NCI-H2227 treated with DMSO at 0.1 percent for 48 hours (cell line): ENCODE measurements at regions not wholly inside any gene's neighbourhood (a gene's known extent, or its start where the extent isn't known, plus 50 kb on each side); places are given as distances from the start of the nearest gene placed in this dataset.

Source experiments
- DNase-seq: peaks from one replicate; lab custom pipeline; 2025; lab: John Stamatoyannopoulos, UW

DNA sequence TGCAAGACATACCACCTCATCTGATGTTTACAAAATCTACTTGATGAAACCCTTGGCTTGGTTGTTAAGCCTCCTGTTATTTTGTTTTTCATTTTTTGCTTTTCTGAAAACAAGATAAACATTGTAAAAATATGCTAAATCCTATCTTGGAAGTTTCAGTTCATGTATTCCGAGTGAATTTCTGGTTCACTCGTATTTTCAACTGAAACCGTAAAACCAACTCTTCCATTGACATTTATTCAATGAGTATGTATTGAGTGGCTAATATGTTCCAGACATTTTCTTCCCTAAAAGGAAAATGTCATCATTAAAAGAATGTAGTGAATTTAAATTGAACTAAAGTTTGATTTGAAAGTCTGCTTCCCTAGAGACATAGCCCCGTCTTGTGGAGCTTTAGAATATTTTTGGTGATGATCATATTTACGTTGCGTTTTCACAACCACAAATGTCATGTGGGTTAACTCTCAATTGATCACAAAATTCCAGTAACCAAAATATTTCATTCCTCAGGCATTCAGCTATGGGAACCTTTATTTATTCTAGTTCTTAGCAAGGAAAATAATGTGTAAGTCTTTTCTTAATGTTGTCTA lies 204.2 kb downstream of the MBD2 start:
- no peak for DNase-seq

DNA sequence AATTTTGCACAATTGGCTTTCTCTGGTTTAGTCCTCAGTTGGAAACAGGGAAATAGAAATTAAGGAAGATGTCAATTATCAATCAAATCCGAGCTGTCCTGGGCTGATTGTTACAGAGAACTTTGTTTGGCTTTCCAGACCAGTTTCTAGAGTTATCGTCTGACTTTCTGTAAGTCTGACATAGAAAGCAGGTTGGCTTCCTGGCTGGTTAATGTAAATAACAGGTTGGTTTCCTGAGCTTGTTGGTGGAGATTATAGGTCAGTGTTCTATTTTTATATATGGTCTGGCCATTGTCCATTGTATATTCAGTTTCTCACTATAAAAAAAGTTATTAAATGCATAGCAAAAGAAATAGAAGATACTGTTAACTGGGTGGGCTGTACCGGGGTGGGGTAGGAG lies 204.8 kb downstream of the MBD2 start:
- DNase-seq, result no peak

DNA sequence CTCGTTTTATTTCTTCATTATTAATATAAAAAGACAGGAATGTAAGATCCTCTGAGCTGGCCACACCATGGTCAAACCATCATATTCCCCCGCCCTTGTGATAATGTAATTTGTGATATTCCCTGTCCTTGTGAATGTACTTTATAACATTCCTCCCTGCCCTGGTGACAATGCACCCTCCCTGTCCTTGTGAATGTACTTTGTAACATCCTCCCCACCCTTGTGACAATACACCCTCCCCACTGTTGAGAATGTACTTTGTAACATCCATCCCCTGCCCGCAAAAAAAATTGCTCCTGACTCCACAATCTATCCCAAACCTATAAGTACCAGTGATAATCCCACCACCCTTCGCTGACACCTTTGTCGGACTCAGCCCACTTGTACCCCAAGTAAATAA lies 211.0 kb downstream of the MBD2 start:
- no peak for DNase-seq

DNA sequence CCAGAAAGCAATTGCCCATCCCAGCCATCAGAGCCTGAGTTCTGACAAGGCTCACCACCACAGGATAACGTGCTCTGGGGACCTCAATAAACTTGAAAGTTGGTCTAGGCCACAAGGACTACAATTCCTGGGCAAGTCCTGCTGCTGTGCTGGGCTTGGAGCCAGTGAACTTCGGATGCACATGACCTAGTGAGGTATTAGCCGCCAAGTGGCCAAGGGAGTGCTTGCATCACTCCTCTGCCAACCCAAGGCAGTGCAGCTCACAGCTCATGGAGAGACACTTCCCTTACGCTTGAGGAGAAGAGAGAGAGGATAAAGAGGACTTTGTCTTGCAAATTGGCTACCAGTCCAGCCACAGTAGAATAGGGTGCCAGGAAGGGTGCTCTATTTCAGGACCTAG lies 219.6 kb downstream of the MBD2 start:
- DNase-seq, result no peak

DNA sequence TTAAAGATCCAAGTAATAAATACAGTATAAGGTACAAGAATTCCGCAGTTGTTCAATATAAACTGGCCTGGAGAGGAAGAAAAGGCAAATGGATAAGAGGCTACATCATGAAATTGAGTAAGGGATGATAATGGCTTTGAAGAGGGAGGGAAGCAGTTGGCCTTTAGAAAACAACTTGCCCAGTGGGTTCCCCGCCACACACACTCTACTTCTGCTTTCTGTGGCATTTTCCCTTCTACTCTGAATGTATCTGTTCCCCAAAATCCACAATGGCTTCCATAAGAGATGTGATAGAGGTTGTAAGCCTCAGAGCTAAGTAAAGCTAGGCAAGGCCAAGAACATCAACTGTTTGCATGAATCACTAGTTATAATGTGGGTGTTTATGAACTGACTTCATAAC lies 221.3 kb downstream of the MBD2 start:
- no peak for DNase-seq

DNA sequence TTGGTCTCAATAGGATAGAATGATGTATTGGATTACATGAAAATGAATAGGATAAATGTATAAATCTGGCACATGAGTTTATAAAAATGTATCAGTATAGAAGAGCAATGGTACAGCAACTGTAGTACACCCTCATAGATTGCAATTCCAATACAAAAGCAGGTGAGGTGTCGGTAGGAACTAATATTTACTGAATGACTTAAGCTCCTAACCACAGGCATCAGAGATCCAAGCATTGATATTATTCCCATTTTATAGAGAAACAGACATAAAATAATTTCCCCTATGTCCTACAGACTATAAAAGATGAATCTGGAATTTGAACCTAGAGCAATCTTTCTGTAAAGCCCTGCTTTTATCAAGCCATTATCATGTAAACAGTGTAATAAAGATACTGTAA lies 227.4 kb downstream of the MBD2 start:
- DNase-seq, result no peak

DNA sequence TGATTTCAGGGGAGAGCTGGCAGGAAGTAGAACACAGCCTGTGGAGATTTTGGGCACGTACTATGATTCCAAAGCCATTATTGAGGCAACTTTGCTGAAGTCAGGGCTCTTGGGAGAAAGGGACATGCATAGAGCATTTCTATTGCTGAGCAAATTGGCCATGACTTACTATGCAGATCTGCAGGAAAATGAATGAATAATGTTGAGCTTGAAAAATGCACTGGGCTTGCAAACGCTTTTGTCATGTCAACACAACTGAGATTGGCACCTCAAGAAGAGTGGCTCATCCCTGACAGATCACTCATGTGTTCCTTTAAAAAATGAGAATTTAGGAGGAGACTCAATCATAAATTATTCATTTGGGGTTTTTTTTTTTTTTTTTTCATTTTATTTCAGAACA lies 230.5 kb downstream of the MBD2 start:
- no peak for DNase-seq

DNA sequence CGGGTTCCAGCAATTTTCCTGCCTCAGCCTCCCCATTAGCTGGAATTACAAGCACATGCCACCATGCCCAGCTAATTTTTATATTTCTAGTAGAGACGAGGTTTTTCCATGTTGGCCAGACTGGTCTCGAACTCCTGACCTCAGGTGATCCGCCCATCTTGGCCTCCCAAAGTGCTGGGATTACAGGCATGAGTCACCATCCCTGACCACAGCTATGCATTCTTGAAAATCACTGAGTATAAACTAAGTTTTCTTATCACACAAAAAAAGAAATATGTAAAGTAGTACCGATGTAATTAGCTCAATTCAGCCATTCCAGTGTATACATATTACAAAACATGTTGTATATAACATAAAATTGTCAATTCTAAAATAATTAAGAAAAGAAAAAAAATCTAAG lies 232.7 kb downstream of the MBD2 start:
- no peak for DNase-seq

DNA sequence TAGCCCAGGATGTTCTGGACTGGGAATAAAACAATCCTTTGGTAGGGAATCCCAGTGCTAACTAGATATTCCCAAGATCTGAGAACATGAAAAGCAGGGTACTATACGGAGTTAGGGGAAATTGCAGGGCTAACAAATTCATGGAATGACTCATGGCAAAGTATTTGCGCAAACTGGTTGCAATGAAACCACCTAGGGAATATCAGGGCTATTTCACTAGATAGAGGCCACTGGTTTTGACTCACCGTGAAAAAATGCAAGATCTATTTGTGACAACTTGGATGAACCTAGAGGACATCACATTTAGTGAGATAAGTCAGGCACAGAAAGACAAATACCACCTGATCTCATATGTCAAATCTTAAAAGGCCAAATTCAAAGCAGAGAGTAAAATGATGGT lies 233.3 kb downstream of the MBD2 start:
- DNase-seq, result no peak

DNA sequence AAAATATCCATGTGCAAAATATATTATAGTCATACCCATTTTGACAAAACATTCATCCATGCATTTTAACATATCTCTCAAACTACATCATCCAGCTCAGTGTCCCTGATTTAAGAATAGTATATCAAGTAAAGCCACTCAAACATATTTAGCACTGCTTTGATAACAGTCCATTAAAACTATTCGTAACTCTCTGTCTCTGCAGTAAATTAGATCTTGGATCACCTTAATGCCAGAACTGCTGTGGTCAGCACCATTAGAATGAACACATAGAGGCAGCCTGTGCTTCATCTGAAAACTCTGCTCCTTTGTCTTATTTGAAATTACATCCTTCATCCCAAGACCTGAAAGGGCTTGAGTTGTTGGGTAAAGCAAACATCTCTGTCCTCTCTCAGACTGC lies 234.0 kb downstream of the MBD2 start:
- DNase-seq, result no peak

DNA sequence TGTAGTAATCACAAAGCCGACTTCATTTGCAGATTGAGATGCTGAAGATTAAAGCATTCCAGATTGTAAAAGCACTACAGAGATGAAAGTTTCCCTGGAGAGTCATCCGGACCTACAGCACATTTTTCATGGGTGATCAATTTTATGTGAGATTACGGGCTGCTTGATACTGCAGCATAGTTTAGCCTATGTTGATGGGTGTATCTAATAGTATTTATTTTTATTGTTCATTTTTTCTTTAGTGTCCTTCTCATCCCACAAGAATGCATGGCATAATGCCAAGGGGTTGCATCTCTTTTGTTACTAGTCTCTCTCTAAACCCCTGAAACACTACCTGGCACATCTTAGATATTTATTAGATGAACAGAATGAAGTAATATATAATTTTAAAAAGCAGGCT lies 240.4 kb downstream of the MBD2 start:
- DNase-seq, result no peak

DNA sequence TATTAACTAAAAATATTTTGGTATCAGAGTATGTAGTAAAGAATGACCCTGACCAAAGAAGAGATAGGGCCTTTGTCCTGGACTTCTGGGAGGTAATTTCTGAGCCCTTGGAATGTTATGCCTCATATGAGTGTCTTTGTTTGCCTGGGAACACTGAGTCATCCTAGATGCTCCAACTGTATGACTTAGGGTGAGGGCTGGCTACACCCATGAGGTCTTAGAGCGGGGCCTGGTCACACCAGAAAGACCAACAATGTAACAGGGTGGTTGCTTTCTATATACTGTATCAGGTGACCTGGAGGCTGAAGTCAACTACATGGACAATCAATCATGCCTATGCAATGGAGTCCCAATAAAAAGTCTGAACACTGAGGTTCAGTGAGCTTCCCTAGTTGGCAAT lies 253.1 kb downstream of the MBD2 start:
- no peak for DNase-seq

DNA sequence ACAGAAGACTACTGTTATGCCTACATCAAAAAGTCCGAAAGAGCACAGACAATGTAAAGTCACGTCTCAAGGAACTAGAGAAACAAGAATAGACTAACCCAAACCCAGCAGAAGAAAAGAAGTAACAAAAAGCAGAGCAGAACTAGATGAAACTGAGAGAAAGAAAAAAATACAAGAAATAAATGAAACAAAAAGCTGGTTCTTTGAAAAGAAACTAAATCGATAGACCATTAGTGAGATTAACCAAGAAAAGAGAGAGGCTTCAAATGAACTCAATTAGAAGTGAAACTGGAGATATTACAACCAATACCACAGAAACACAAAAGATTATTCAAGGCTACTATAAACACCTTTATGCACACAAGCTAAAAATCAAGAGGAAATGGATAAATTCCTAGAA lies 271.8 kb downstream of the MBD2 start:
- no peak for DNase-seq

DNA sequence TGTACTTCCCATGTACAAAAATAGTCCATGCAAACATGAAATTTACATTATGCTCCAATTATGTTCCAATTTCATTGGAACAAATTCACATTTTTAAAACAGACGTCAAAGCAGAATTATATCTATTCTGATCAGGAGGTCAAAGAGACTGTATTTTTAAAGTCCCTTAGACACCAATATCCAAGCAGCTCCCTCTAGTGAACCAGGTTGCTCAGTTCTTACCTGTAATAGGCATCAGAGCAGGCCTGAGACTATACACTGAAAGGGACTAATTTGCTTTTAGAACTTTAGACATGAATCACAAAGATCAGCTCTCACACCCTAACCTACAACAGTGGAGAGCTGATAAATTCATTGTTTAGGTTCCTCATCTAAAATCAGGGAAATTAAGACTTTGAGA lies 273.9 kb downstream of the MBD2 start:
- no peak for DNase-seq

DNA sequence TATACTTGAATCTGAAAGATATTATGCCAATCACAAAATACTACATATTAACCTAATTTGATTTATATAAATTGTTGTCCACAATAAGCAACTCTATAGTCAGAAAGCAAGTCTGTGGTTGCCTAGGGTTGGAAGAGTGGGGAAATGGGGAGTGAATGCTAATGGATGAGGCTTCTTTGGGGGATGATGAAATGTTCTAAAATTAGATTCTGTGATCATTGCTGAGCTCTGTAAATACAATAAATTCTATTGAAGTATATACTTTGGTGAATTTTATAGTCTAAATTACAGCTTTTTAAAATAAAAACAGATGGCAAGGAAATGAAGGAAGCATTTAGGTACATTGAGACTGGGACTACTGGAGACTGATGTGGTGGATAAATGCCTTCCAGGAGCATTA lies 275.5 kb downstream of the MBD2 start:
- DNase-seq, result no peak

DNA sequence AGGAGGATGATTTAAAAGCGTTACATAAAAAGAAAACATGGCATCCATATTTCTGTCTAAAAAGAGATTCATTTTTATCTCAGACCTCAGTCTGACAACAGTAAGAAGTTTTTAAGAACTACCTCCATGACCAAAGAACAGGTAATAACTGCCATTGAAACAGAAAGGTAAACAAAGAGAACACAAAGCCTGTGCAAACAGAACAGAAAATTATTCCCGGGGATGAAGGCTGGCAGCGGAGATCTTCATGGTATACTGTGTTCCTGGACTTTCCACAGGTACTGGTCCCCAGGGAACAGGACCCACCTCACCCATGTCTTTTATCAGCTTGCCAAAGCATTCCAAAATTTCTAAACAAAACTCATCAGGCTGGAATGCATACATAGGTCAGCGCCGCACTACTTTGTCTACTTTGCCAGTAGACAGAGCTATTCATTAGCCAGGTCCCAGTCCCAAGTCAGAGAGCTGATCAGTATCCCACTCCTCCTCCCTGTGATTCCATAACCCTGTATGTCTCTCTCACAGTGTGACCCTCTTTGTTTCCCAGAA lies 277.3 kb downstream of the MBD2 start:
- DNase-seq, result no peak

DNA sequence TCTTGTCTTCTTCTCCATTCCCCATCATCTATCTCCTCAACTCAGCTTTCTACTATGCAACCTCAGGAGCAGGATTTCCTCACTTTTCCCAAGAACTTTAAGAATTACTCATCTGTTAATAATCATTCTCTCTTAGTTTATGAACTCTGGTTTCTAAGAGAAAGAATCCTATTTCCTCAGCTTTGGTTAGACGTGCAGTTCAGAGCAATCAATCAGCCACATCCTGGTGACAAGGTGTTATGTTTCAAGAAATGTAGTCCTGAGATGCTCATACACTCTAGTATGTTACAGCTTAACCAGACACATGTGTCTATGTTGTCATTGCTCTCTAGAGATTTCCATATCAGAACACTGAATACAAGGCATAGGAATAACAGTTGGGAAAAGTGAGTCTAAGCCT lies 277.9 kb downstream of the MBD2 start:
- DNase-seq, result no peak

DNA sequence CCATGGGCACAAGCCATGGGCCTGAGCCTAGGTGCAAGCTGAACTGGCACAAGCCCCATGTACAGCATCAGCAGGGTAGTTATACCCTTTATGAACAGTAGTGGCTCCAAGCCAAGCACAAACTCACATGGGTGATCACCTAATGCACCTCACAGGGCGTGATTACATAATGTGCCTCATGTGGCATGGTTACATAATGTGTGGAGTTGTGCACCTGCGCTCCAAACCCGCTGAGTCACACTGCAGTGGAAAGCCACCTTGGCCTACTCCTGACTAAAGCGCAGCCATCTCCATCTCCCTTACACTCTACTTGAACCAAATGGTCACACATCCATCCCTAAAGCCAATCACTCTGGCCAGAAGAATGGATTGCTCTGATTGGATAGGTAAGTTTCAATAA lies 279.7 kb downstream of the MBD2 start:
- DNase-seq, result no peak

DNA sequence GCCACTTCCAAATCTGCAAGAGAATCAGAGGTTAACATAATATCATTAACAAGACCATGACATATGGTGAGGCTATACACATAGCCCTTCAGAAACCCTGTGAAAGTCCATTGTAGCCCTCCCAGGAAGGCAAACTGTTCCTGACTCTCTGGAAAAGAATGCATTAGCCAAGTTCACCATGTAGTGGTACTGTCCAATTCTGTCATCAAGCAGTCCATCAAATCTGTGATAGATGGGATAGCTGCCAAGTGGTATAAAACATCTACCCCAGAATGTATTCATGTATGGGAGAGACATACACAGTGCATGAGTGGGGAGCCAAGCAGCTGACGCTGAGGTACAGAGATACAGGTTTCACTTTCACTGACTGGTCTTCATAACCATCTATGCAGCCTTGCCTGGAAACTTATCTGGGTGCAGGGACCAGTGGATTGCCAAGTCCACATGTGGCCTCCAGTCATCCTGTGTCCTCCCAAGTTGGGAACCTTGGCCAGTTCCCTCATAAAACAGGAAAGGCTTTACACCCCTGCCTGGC lies 281.1 kb downstream of the MBD2 start:
- no peak for DNase-seq

DNA sequence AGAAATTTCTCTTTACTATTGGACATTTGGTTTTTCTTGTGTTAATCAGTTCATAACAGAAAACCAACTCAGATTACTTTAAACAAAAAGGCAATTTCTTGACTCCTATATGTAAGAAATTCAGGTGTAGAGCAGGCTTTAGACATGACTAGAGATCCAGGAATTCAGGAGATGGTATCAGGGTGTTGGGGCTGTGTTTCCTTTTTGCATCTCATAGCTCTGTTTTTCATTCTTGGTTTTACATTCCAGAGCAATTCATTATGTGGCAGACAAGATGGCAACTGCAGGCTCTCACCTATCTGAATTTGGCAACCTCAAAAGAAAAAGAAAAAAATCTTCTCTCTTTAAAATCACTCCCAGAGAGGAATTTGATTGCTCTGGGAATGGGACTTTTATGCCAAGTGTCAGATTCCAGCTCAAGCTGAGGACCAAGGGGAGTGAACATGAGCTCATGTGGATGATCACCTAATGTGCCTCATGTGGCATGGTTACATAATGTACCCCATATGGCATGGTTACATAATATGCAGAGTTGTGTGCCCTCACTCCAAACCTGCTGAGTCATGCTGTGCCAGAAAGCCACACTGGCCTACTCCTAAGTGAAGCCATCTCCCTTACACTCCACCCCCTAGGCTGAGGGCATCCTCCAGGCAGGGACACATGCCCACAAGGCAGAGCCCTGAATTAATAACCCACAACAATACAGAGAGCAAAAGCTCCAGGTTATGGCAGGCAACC lies 282.7 kb downstream of the MBD2 start:
- DNase-seq, result no peak

DNA sequence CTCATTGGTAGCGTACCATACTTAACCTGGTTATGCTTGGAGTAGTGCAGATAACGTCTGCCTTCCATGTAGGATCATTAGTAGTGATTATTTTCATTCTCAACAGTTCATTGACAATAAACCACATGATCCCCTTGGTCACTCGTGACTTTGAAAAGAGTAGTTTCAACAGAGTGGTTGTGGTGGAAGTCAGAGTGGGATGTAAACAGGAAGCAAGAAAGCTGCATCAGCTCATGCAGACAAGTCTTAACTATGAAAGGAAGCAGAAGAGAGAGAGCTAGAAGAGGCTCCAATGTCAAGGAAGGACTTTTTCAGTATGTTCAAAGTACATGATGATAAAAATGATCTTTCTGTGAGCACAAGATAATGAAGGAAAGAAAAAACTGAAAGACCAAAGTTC lies 287.4 kb downstream of the MBD2 start:
- no peak for DNase-seq

DNA sequence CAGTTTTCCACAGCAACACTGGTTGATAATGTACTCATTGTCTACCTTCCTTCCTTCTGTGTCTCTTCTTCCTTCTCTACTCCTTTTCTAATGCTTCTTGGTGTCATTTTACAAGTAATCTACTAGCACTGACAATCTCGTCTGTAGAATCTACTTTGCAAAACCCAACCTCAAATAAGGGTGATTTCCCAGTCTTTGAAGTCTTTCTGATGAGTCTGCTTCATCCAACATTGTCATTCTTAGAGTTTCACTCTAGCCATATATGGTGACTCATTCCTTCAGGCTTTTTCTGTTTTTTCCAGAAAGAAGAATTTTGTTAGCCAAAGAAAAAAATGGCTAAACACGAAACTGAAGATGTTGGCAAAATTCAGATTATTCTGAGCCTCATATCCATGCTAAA lies 288.7 kb downstream of the MBD2 start:
- DNase-seq, result no peak

DNA sequence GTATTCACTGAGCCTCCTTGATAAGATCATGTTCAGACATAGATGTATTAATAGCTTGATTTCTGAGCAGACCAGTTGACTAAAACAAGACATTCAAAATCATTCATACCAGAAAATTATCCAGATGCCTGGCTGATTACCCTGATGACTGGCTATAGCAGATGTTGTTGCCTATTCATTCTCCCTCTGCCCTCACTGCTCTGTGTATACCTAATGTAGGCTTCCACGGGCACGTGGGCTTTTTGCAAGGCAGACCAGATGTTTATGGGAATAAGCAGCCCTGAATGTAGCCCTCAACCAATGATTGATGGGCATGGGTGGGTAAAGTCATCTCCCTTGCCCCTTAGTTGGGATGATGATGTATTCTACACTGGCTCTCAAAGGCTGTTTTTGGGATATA lies 289.1 kb downstream of the MBD2 start:
- no peak for DNase-seq
